Suppressor macrophage (primary cell): ENCODE measurements at regions not wholly inside any gene's neighbourhood (a gene's known extent, or its start where the extent isn't known, plus 50 kb on each side); places are given as distances from the start of the nearest gene placed in this dataset.

Source experiments
- DNase-seq, 4 experiments: peaks; one replicate each; pipeline ENCODE4 v3.0.0-alpha.2; 2020 to 2022

DNA sequence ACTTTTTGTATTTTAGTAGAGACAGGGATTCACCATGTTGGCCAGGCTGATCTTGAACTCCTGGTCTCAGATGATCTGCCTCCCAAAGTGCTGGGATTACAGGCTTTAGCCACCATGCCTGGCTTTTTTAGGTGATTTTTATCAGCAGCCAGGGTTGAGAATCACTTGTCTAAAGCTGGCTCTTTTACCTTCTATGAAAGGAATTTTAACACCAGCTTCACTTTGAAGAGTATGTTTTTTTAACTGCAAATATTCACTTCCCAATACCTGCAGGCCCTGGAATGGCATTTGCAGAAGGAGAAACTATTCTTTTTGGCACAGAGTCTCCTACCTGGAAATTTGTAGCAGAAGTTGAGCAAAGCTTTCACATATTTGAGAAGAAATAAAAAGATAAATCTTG, 63.6 kb upstream of the NAA20 start:
- DNase-seq, result no peak

DNA sequence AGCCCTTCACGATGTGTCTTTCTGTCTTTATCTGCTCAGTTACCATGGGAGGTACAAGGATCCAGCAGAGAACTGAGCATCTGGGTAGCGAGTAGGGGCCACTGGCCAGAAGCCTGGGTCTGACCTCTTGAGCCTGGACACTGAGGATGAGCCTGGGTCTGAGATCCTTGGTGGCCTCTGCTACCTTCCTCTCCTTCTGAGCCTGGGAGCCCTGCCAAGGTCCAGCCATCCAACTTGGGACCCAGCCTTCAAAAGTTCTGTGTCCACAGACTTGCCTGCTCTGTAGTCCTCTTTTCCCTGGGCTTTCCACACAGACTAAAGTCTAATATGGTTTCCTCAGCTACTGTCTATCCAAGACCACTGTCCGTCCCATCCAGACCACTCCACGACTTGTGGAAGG, 60.2 kb upstream of the NAA20 start:
- no peak for DNase-seq

DNA sequence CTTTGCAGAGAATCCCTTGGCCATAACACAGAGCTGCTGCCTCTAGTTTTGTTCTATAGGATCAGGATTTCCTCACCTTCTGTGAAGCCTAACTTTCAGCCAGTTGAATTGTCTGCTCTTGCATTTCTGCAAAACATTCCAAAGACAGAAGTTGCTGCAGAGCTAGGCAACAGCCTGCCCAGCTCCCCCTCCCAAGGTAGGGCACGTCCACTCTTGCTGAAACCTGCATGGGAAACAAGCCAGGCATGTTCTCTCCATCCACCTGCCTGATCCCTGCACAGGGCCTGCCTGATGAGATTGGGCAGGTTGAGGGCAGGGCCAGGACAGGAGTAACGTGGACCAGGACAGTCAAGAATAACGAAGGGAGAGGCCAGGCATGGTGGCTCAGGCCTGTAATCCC, 58.9 kb upstream of the NAA20 start:
- DNase-seq, result no peak

DNA sequence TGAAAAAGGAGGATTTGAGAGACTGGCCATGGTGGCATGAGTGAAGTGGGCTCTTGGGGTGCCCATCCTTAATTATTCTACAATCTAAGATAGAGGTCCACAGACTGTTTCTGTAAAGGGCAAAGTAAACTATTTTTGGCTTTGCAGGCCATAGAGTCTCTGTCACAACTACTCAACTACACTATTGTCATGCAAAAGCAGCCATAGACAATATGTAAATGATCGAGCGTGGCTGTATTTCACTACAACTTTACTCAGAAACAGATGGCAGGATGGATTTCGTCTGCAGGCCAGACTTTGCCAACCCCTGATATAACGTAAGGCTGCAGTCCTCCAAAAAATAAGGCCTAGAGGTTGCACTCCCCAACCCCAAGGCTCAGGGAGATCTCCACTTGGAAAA, 58.2 kb upstream of the NAA20 start:
- no peak for DNase-seq

DNA sequence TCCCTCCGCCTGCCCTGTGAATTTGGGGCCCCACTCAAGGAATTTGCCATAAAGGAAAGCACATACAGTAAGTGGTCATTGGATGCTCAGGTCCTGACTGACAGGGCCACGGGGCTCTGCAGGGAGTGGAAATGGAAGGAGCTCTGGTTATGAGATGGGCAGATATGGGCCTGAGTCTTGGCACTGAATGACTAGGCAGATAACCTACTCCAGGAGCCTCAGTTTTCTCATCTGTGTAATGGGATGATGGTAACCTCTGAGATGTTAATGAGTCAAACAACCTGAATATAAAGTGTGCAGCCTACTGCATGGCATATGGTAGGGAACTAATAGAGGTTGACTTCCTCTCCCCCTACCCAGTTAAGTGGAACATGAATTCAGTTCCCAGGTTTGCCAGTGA, 56.4 kb upstream of the NAA20 start:
- DNase-seq, result no peak

DNA sequence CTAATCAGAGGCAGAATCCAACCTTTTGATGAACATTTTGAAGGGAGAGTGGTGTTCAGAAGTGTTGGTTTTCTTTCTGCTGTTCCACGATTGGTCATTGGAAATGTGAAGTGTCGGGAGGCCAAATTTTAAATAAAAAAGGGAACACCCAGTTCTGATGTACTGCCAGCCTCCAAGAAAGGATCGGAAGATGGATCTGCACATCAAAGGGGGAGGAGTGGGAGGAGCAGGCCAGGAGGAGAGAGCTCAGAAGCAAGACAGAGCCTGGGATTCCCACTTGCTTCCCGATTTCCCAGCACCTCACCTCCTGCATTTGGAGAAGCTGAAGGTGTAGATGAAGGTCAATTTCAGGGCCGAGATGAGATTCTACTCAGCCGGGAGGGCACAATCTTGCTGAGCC, 55.9 kb upstream of the NAA20 start:
- DNase-seq, result no peak

DNA sequence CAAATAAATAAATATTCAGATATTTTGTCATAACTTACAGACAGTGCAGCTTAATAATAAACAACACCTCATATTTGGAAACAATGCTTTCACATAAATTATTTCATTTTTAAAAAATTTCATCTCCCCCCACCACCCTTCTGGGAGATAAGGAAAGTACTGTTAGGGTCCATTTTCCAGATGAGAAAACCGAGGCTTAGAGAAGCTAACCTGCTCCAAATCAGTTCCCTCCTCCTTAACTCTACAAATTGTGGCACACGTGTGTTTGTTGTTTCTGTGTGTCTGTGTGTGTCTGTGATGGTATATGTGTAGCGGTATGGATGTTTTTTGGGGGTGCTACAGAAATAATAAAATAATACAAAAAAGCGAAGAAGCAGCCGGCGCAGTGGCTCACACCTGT, 54.2 kb upstream of the NAA20 start:
- DNase-seq, result no peak

DNA sequence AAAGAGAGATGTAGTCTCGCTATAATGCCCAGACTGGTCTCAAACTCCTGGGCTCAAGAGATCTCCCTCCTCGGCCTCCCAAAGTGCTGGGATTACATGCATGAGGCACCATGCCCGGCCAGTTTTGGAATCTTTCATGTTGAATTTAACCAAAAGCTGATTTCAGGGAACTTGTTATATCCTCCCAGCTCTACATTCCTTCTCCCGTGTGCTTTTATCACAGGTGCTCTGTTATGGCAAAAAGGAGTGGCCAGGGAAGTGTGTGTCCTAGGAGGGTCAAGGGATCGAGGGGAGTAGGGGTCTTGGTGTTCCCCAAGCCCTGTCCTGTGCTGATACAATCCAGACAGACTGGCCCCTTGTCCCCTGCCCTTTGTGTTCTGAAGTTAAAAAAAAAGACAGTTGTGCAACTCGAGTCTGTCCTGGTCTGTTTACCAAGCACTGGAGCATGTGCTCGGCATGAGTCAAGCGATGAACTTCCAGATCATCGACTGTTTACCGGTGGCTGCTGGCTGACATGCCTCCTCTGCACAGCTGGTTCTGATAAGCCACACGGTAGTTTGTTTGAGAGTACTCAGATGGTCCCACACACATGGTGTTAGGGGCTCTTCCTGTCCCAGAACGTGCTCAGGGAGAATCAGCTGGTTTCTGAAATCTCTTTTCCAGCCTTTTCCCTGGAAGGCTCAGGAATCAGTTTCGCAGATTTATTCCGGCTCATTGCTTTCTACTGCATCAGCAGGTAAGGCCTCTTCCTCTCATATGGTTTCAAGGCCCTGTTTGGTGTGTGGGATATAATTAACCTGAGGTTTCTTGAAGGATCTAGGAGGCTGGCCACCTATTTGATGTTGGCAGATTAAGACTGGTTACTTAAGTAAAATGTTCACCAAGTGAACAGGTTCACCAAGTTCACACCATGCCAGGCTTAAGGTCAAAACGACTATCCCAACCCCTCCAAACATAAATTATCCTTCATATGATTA, 52.6 kb upstream of the NAA20 start:
- DNase-seq, result peak; percentile 55 to 77 (median 76)

DNA sequence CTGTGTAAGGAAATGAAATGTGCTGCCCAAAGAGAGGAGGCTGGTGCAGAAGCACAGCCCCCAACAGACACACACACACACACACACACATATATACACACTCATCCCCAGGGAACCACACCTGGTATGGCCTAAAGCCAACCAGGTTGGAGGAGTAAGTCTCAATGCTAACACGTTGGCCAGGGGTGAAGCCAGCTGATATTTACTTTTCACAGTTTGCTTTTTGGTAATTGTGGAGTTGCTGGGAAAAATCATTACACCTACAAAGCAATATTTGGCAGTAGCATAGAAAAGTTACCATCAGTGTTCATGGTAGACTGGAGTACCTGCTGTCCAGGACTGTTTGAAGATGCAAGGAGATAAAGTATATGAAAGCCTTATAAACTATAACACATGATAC, 50.3 kb upstream of the NAA20 start:
- no peak for DNase-seq
